SK-N-SH treated with all-trans-retinoic acid at 6 μM for 48 hours (cell line): ENCODE measurements at regions not wholly inside any gene's neighbourhood (a gene's known extent, or its start where the extent isn't known, plus 50 kb on each side); places are given as distances from the start of the nearest gene placed in this dataset.

Experiments
- ISL1 ChIP-seq: fragments of 250-450 bp; sonication (Bioruptor Pico); IDR thresholded peaks from 2 replicates; pipeline ENCODE4 v2.1.2; 2022; ENCODE audit warnings: mild to moderate bottlenecking, moderate library complexity
- ZNF70 ChIP-seq: fragments of 450-650 bp; formaldehyde crosslinking; IDR thresholded peaks from 2 replicates; pipeline ENCODE4 v1.5.0; 2020; ENCODE audit warnings: mild to moderate bottlenecking, moderate library complexity

- TF ChIP-seq ISL1 (no peak), ZNF70 (CRISPR knock-in tag) (no peak)
Observed at GRCh38 chr15:85925649-85926237, 131.0 kb upstream of the KLHL25 start.
